ENCODE measurements at regions not wholly inside any gene's neighbourhood (a gene's known extent, or its start where the extent isn't known, plus 50 kb on each side); places are given as distances from the start of the nearest gene placed in this dataset.
A peak's percentile ranks its signal among the peaks of the same experiment; 100 is the strongest.

DNA sequence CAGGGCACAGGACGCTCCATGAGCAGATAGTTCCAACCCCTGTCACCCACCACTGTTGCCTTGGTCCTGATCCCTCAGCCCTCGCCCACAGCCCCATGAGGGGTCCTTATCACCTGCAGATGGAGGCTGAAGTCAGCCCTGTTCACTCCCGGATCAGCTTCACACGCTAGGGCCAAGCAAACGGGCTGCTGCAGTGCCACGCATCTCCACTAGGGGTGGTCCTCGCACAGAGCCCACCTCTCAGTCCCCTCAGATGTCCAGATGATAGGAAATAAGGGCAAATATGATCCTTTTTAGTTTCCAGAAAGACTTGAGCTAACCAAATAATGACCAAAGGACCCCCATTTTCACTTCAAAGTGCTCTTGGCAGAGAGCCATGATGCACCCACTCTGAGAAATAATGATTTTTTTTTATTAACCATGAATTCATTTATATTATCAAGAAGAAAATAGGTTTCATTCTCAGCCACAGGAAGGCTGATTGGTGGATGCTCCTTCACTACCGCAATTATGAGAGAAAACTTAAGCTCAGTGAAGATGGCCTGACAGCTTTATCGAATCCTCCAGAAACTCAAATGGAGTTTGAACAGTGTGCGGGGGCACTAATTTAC is 71.9 kb upstream of the KLHL29 start:
- DNase-seq (ENCODE audit: low read depth in 2 of 2): peak in 1 of 2 donors; percentile 11
- H4K20me1 ChIP-seq (ENCODE audit: control insufficient read depth, extremely low read depth, insufficient read depth, low read length): no peaks in the 10 kb centered on the region
- H3K9me3 ChIP-seq (ENCODE audit: control insufficient read depth, insufficient read depth, low read depth, low read length): no peaks in the 10 kb centered on the region
- H3K4me1 ChIP-seq (ENCODE audit: control insufficient read depth, extremely low read depth, insufficient read depth, low read length): no peaks in the 10 kb centered on the region
- no peak overlapping the region for H2AFZ ChIP-seq (ENCODE audit: low read length)
- H3K27me3 ChIP-seq (ENCODE audit: control insufficient read depth, insufficient read depth, low read length): peaks cover 4% of the 10 kb centered on the region
- no peak overlapping the region for H3K27ac ChIP-seq (ENCODE audit: insufficient read depth, low read length)
- H3K79me2 ChIP-seq (ENCODE audit: control insufficient read depth, insufficient read depth, low read length): no peaks in the 10 kb centered on the region
- no peak for TF ChIP-seq EZH2 (IDR thresholded peaks at IDR 0.05; ENCODE audit: low read length, missing control alignments)
- TF ChIP-seq, protein P1, sequence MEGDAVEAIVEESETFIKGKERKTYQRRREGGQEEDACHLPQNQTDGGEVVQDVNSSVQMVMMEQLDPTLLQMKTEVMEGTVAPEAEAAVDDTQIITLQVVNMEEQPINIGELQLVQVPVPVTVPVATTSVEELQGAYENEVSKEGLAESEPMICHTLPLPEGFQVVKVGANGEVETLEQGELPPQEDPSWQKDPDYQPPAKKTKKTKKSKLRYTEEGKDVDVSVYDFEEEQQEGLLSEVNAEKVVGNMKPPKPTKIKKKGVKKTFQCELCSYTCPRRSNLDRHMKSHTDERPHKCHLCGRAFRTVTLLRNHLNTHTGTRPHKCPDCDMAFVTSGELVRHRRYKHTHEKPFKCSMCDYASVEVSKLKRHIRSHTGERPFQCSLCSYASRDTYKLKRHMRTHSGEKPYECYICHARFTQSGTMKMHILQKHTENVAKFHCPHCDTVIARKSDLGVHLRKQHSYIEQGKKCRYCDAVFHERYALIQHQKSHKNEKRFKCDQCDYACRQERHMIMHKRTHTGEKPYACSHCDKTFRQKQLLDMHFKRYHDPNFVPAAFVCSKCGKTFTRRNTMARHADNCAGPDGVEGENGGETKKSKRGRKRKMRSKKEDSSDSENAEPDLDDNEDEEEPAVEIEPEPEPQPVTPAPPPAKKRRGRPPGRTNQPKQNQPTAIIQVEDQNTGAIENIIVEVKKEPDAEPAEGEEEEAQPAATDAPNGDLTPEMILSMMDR (conservative IDR thresholded peaks at IDR 0.05 in 1 of 2, IDR thresholded peaks at IDR 0.05 in 1 of 2; ENCODE audit: low read depth in 1 of 2, low read length in 2 of 2): peak; percentile 53 to 89
- H3K9ac ChIP-seq (ENCODE audit: insufficient read depth, low read length): no peak overlapping the region
- H3K36me3 ChIP-seq (ENCODE audit: control insufficient read depth, insufficient read depth, low read length): no peaks in the 10 kb centered on the region
- H3K4me2 ChIP-seq (ENCODE audit: extremely low read depth, insufficient read depth, low read length): no peak overlapping the region
- H3K4me3 ChIP-seq (replicated peaks in 1 of 4; ENCODE audit: control extremely low read depth in 1 of 4, insufficient read depth in 1 of 4, low read depth in 3 of 4, low read length in 4 of 4): no peak overlapping the region

- Histone ChIP-seq H3K9me3 (ENCODE audit: control insufficient read depth, insufficient read depth, low read depth, low read length) (no peaks in the 10 kb centered on the region), H4K20me1 (ENCODE audit: control insufficient read depth, extremely low read depth, insufficient read depth, low read length) (no peaks in the 10 kb centered on the region), H3K9ac (ENCODE audit: insufficient read depth, low read length) (no peak overlapping the region), H3K79me2 (ENCODE audit: control insufficient read depth, insufficient read depth, low read length) (no peaks in the 10 kb centered on the region), H3K36me3 (ENCODE audit: control insufficient read depth, insufficient read depth, low read length) (no peaks in the 10 kb centered on the region), H3K27me3 (ENCODE audit: control insufficient read depth, insufficient read depth, low read length) (peaks cover 4% of the 10 kb centered on the region), H3K27ac (ENCODE audit: insufficient read depth, low read length) (no peak overlapping the region), H3K4me3 (replicated peaks in 1 of 4; ENCODE audit: control extremely low read depth in 1 of 4, insufficient read depth in 1 of 4, low read depth in 3 of 4, low read length in 4 of 4) (no peak overlapping the region), H3K4me2 (ENCODE audit: extremely low read depth, insufficient read depth, low read length) (no peak overlapping the region), H3K4me1 (ENCODE audit: control insufficient read depth, extremely low read depth, insufficient read depth, low read length) (no peaks in the 10 kb centered on the region), H2AFZ (ENCODE audit: low read length) (no peak overlapping the region)
- TF ChIP-seq, protein P1 (conservative IDR thresholded peaks at IDR 0.05 in 1 of 2, IDR thresholded peaks at IDR 0.05 in 1 of 2; ENCODE audit: low read depth in 1 of 2, low read length in 2 of 2): no peak
- no peak for TF ChIP-seq EZH2 (IDR thresholded peaks at IDR 0.05; ENCODE audit: low read length, missing control alignments)
- DNase-seq (ENCODE audit: low read depth in 2 of 2): no peak
These were observed 70.3 kb upstream of the KLHL29 start for GRCh38 chr2:23314687-23315086.

DNA sequence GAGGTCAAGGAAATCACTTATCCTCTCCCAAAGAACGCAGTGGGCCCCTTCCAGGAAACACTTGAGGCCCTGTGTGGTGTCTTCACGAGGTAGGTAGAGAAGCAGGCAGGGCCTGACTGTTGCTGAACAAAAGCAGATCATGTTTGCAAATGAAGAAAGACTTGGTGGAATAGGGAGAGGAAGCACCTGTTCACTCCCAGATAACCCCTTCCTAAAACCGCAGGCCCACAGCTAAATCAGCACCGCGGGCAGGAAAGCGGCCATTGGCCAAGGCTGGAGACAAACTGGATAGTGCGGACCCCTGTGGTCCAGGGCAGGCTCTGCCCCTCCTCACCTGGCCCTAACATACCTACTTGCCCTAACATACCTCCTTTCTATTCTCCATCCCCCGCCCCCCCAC is 64.9 kb upstream of the KLHL29 start:
- Histone ChIP-seq H3K27me3 (ENCODE audit: control insufficient read depth, insufficient read depth, low read length) (peaks cover 2% of the 10 kb centered on the region), H3K4me1 (ENCODE audit: control insufficient read depth, extremely low read depth, insufficient read depth, low read length) (no peaks in the 10 kb centered on the region), H4K20me1 (ENCODE audit: control insufficient read depth, extremely low read depth, insufficient read depth, low read length) (no peaks in the 10 kb centered on the region), H3K4me3 (replicated peaks in 1 of 4; ENCODE audit: control extremely low read depth in 1 of 4, insufficient read depth in 1 of 4, low read depth in 3 of 4, low read length in 4 of 4) (no peak overlapping the region), H3K36me3 (ENCODE audit: control insufficient read depth, insufficient read depth, low read length) (no peaks in the 10 kb centered on the region), H3K9ac (ENCODE audit: insufficient read depth, low read length) (no peak overlapping the region), H2AFZ (ENCODE audit: low read length) (no peak overlapping the region), H3K9me3 (ENCODE audit: control insufficient read depth, insufficient read depth, low read depth, low read length) (no peaks in the 10 kb centered on the region), H3K4me2 (ENCODE audit: extremely low read depth, insufficient read depth, low read length) (no peak overlapping the region), H3K27ac (ENCODE audit: insufficient read depth, low read length) (no peak overlapping the region), H3K79me2 (ENCODE audit: control insufficient read depth, insufficient read depth, low read length) (no peaks in the 10 kb centered on the region)
- no peak for TF ChIP-seq EZH2 (IDR thresholded peaks at IDR 0.05; ENCODE audit: low read length, missing control alignments)
- TF ChIP-seq, protein P1 (conservative IDR thresholded peaks at IDR 0.05 in 1 of 2, IDR thresholded peaks at IDR 0.05 in 1 of 2; ENCODE audit: low read depth in 1 of 2, low read length in 2 of 2): no peak
- no peak for DNase-seq (ENCODE audit: low read depth in 2 of 2)
